B cell (primary cell): ENCODE measurements at regions not wholly inside any gene's neighbourhood (a gene's known extent, or its start where the extent isn't known, plus 50 kb on each side); places are given as distances from the start of the nearest gene placed in this dataset.

Experiments
- ATAC-seq: fragments of 200-7000 bp; cut with Tn5 transposase; one replicate; pipeline ENCODE4 v1.10.0; 2021; ENCODE audit warnings: low read depth, mild to moderate bottlenecking, moderate number of reproducible peaks, moderate library complexity
- CTCF ChIA-PET: fragments of 350-600 bp; sonication (Branson Sonifier 250); formaldehyde crosslinking; loops from one replicate; lab custom pipeline; 2021; ENCODE audit warnings: antibody characterized with exemption, inconsistent platforms; lab: Charles Lee
- POLR2A ChIA-PET: fragments of 350-600 bp; sonication (Branson Sonifier 250); formaldehyde crosslinking; loops from one replicate; lab custom pipeline; 2021; ENCODE audit warnings: antibody characterized with exemption; lab: Charles Lee
- DNase-seq: peaks from one replicate; pipeline ENCODE4 v3.0.0; 2013
- H2AFZ ChIP-seq: 2 replicates; pipeline ENCODE4 v1.6.1; 2012; ENCODE audit warnings: mild to moderate bottlenecking, low read depth, low read length; ENCODE audit not compliant: insufficient read depth, poor library complexity, severe bottlenecking
- H3K27ac ChIP-seq, 2 donors: 1 replicate in 1 of 2; 2 replicates in 1 of 2; pipeline ENCODE4 v1.5.1; 2012 to 2013; ENCODE audit warnings: low read length in 2 of 2, mild to moderate bottlenecking in 2 of 2, moderate library complexity in 1 of 2
- H3K27me3 ChIP-seq, 4 experiments: fragments of 200-600 bp in 1 of 4; sonication (generic) in 1 of 4; replicated peaks in 1 of 4; 1 replicate in 2 of 4; 2 replicates in 2 of 4; pipeline versions ENCODE4 v1.6.1 to v1.7.0; 2013 to 2016; ENCODE audit warnings: low read length in 3 of 4, mild to moderate bottlenecking in 2 of 4, mixed read lengths in 1 of 4, moderate library complexity in 1 of 4; ENCODE audit not compliant: insufficient read depth in 4 of 4, control insufficient read depth in 3 of 4; ENCODE audit errors: control extremely low read depth in 1 of 4
- H3K36me3 ChIP-seq, 2 experiments: replicated peaks in 1 of 2; 1 replicate in 1 of 2; 2 replicates in 1 of 2; pipeline versions ENCODE4 v1.6.1 to v1.7.1; 2013; ENCODE audit warnings: low read length in 1 of 2; ENCODE audit not compliant: insufficient read depth in 2 of 2, control insufficient read depth in 1 of 2; ENCODE audit errors: control extremely low read depth in 1 of 2, extremely low read depth in 1 of 2
- H3K4me1 ChIP-seq, 2 donors: fragments of 200-600 bp in 1 of 2; sonication (generic) in 1 of 2; 1 replicate in 1 of 2; 2 replicates in 1 of 2; pipeline versions ENCODE4 v1.5.1 to v1.6.1; 2013 to 2017; ENCODE audit warnings: low read length in 2 of 2; ENCODE audit not compliant: control insufficient read depth in 2 of 2, insufficient read depth in 2 of 2
- H3K4me2 ChIP-seq: replicated peaks from 2 replicates; pipeline ENCODE3; 2012; ENCODE audit warnings: mild to moderate bottlenecking, low read depth, low read length; ENCODE audit not compliant: poor library complexity, severe bottlenecking
- H3K4me3 ChIP-seq, 5 experiments: fragments of 200-600 bp in 1 of 5; sonication (generic) in 1 of 5; 1 replicate in 3 of 5; 2 replicates in 2 of 5; pipeline versions ENCODE4 v1.5.1 to v1.7.0; 2011 to 2016; ENCODE audit warnings: low read length in 4 of 5, mild to moderate bottlenecking in 4 of 5, low read depth in 2 of 5, control low read depth in 1 of 5, moderate library complexity in 1 of 5; ENCODE audit not compliant: insufficient read depth in 1 of 5; ENCODE audit errors: control extremely low read depth in 1 of 5, extremely low read depth in 1 of 5
- H3K79me2 ChIP-seq: fragments of 200-600 bp; sonication (generic); one replicate; pipeline ENCODE4 v1.6.0; 2016; ENCODE audit warnings: low read length; ENCODE audit not compliant: control insufficient read depth, insufficient read depth
- H3K9ac ChIP-seq: fragments of 200-600 bp; sonication (generic); 2 replicates; pipeline ENCODE4 v1.6.1; 2017; ENCODE audit warnings: mild to moderate bottlenecking, low read length, moderate library complexity
- H3K9me3 ChIP-seq, 3 donors: one replicate each; pipeline versions ENCODE4 v1.6.1 to v1.7.1; 2013; ENCODE audit warnings: low read length in 2 of 3; ENCODE audit not compliant: control insufficient read depth in 2 of 3, insufficient read depth in 1 of 3; ENCODE audit errors: control extremely low read depth in 1 of 3
- H4K20me1 ChIP-seq: 2 replicates; pipeline ENCODE4 v1.6.0; 2012; ENCODE audit warnings: mild to moderate bottlenecking, low read length; ENCODE audit not compliant: insufficient read depth, control insufficient read depth, poor library complexity, severe bottlenecking
- H3K27ac Mint-ChIP-seq: one replicate; pipeline ENCODE4 v1.8.0; 2021; ENCODE audit warnings: mixed read lengths
- H3K27me3 Mint-ChIP-seq: one replicate; pipeline ENCODE4 v1.8.0; 2021; ENCODE audit warnings: mixed read lengths
- H3K4me1 Mint-ChIP-seq: one replicate; pipeline ENCODE4 v1.8.0; 2021; ENCODE audit warnings: mixed read lengths
- H3K4me3 Mint-ChIP-seq: one replicate; pipeline ENCODE4 v1.8.0; 2021; ENCODE audit warnings: mixed read lengths
- H3K9me3 Mint-ChIP-seq: one replicate; pipeline ENCODE4 v1.8.0; 2022; ENCODE audit warnings: mixed read lengths; ENCODE audit not compliant: insufficient read depth
- EZH2 ChIP-seq: IDR thresholded peaks from 2 replicates; pipeline ENCODE4 v1.6.1; 2012; ENCODE audit warnings: borderline replicate concordance, low read depth, mild to moderate bottlenecking, moderate library complexity, low read length; ENCODE audit not compliant: insufficient read depth, poor library complexity, severe bottlenecking
- WGBS: methylation state at CpG from one replicate; pipeline ENCODE4 v1.1.5; 2013; ENCODE audit warnings: missing lambda C conversion rate; ENCODE audit not compliant: insufficient coverage; 5-methylcytosine and 5-hydroxymethylcytosine counted together
- intact Hi-C: fragments of 100-400 bp; cut with micrococcal nuclease; formaldehyde crosslinking; loops from one replicate; pipeline ENCODE4 v1.10.0; 2022
- TF ChIP-seq, protein P1 (sequence below): fragments of 200-600 bp; IDR thresholded peaks from one replicate; pipeline ENCODE4 v1.8.0; 2022; ENCODE audit warnings: antibody characterized with exemption, mild to moderate bottlenecking

DNA sequence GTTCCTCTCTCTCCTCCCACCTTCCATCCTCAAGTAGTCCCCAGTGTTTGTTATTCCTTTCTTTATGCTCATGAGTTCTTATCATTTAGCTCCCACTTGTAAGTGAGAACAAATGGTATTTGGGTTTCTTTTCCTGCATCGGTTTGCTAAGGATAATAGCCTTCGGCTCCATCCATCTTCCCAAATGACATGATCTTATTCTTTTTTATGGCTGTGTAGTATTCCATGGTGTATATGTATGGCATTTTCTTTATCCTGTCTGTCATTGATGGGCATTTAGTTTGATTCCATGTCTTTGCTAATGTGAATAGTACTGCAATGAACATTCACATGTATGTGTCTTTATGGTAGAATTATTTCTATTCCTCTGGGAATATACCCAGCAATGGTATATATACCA, 62.4 kb upstream of the CFAP161 start:
- Histone ChIP-seq H3K9ac (no peak overlapping the region), H3K4me1 (no peaks in the 10 kb centered on the region), H3K4me3 (no peak overlapping the region), H3K27me3 (no peaks in the 10 kb centered on the region), H3K4me2 (no peak overlapping the region), H4K20me1 (no peaks in the 10 kb centered on the region), H3K9me3 (no peaks in the 10 kb centered on the region), H3K36me3 (no peaks in the 10 kb centered on the region), H3K27ac (no peak overlapping the region), H2AFZ (no peak overlapping the region), H3K79me2 (no peaks in the 10 kb centered on the region)
- intact Hi-C loops = no loop called here
- WGBS = no CpG with 5 or more reads among the region's 2 CpGs
- peaks cover 21% of the 10 kb centered on the region for H3K27me3 Mint-ChIP-seq
- no peak for ATAC-seq
- H3K4me3 Mint-ChIP-seq = no peak overlapping the region
- no peaks in the 10 kb centered on the region for H3K9me3 Mint-ChIP-seq
- H3K27ac Mint-ChIP-seq = no peak overlapping the region
- ChIA-PET POLR2A (no interaction called here), CTCF (no interaction called here)
- H3K4me1 Mint-ChIP-seq = no peaks in the 10 kb centered on the region
- DNase-seq = no peak
- TF ChIP-seq, protein P1, sequence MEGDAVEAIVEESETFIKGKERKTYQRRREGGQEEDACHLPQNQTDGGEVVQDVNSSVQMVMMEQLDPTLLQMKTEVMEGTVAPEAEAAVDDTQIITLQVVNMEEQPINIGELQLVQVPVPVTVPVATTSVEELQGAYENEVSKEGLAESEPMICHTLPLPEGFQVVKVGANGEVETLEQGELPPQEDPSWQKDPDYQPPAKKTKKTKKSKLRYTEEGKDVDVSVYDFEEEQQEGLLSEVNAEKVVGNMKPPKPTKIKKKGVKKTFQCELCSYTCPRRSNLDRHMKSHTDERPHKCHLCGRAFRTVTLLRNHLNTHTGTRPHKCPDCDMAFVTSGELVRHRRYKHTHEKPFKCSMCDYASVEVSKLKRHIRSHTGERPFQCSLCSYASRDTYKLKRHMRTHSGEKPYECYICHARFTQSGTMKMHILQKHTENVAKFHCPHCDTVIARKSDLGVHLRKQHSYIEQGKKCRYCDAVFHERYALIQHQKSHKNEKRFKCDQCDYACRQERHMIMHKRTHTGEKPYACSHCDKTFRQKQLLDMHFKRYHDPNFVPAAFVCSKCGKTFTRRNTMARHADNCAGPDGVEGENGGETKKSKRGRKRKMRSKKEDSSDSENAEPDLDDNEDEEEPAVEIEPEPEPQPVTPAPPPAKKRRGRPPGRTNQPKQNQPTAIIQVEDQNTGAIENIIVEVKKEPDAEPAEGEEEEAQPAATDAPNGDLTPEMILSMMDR = no peak
- TF ChIP-seq EZH2 = no peak

DNA sequence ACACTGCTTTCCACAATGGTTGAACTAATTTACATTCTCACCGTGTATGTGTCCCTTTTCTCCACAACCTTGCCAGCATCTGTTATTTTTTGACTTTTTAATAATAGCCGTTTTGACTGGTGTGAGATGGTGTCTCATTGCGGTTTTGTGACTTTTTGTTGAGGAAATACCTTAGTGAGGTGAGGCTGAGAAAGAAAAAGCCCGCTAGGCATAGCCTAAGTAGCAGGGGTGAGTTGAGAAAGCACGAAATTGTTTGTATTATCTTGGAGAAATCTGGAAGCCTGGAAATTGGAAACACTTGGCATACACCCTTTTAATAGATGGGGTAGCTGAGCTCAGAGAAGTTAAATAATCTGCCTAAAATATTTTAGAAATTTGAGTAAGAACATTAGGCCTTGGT, 61.5 kb upstream of the CFAP161 start:
- Histone ChIP-seq H3K4me1 (no peaks in the 10 kb centered on the region), H3K4me2 (no peak overlapping the region), H3K9ac (no peak overlapping the region), H2AFZ (no peak overlapping the region), H3K27ac (no peak overlapping the region), H3K36me3 (no peaks in the 10 kb centered on the region), H3K9me3 (no peaks in the 10 kb centered on the region), H4K20me1 (no peaks in the 10 kb centered on the region), H3K27me3 (no peaks in the 10 kb centered on the region), H3K4me3 (no peak overlapping the region), H3K79me2 (no peaks in the 10 kb centered on the region)
- 93% methylated on average over 3 of the region's 5 CpGs for WGBS
- ChIA-PET POLR2A (no interaction called here), CTCF (interaction anchor here (0.7 kb wide), 1 partner anchor 194 kb away, joined by 3 read pairs; no protein-coding TSS in a partner anchor)
- no peaks in the 10 kb centered on the region for H3K4me1 Mint-ChIP-seq
- ATAC-seq = no peak
- no peak for TF ChIP-seq EZH2
- TF ChIP-seq, protein P1 = no peak
- intact Hi-C loops = no loop called here
- no peaks in the 10 kb centered on the region for H3K9me3 Mint-ChIP-seq
- DNase-seq = no peak
- no peak overlapping the region for H3K4me3 Mint-ChIP-seq
- H3K27me3 Mint-ChIP-seq = peaks cover 23% of the 10 kb centered on the region
- H3K27ac Mint-ChIP-seq = no peak overlapping the region
